Natural killer cell (primary cell): ENCODE measurements at regions not wholly inside any gene's neighbourhood (a gene's known extent, or its start where the extent isn't known, plus 50 kb on each side); places are given as distances from the start of the nearest gene placed in this dataset.

ENCODE experiments used
- ATAC-seq, 3 donors: fragments of 150-1000 bp in 2 of 3; fragments of 200-7000 bp in 1 of 3; cut with Tn5 transposase; 1 replicate in 1 of 3; 2 replicates in 2 of 3; pipeline ENCODE4 v1.10.0; 2021; ENCODE audit warnings: mild to moderate bottlenecking in 2 of 3, moderate library complexity in 2 of 3
- DNase-seq, 2 donors: peaks; one replicate each; pipeline versions ENCODE4 v3.0.0 to v3.0.0-alpha.2; 2013 to 2021; ENCODE audit warnings: mixed read lengths in 1 of 2
- H3K27ac ChIP-seq: one replicate; pipeline ENCODE4 v1.5.1; 2013; ENCODE audit warnings: mild to moderate bottlenecking, low read length
- H3K27me3 ChIP-seq: one replicate; pipeline ENCODE4 v1.6.1; 2013; ENCODE audit warnings: low read length; ENCODE audit not compliant: control insufficient read depth, insufficient read depth
- H3K36me3 ChIP-seq: one replicate; pipeline ENCODE4 v1.6.1; 2013; ENCODE audit warnings: low read length; ENCODE audit not compliant: control insufficient read depth, insufficient read depth
- H3K4me1 ChIP-seq: one replicate; pipeline ENCODE4 v1.6.1; 2013; ENCODE audit warnings: low read length; ENCODE audit not compliant: control insufficient read depth, insufficient read depth
- H3K4me3 ChIP-seq: one replicate; pipeline ENCODE4 v1.5.1; 2013; ENCODE audit warnings: low read length
- H3K9me3 ChIP-seq: one replicate; pipeline ENCODE4 v1.6.1; 2013; ENCODE audit warnings: low read length; ENCODE audit not compliant: control insufficient read depth, insufficient read depth
- H3K27ac Mint-ChIP-seq, 2 donors: one replicate each; pipeline ENCODE4 v1.8.0; 2022; ENCODE audit warnings: mild to moderate bottlenecking in 2 of 2, mixed read lengths in 2 of 2, moderate library complexity in 1 of 2
- H3K27me3 Mint-ChIP-seq, 2 donors: one replicate each; pipeline ENCODE4 v1.8.0; 2022; ENCODE audit warnings: low read depth in 2 of 2, mixed read lengths in 2 of 2
- H3K36me3 Mint-ChIP-seq: one replicate; pipeline ENCODE4 v1.8.0; 2022; ENCODE audit warnings: mixed read lengths
- H3K4me1 Mint-ChIP-seq, 2 donors: one replicate each; pipeline ENCODE4 v1.8.0; 2022; ENCODE audit warnings: mixed read lengths in 2 of 2
- H3K4me3 Mint-ChIP-seq: one replicate; pipeline ENCODE4 v1.8.0; 2022; ENCODE audit warnings: mild to moderate bottlenecking, moderate library complexity, mixed read lengths
- H3K9me3 Mint-ChIP-seq, 2 donors: one replicate each; pipeline ENCODE4 v1.8.0; 2022; ENCODE audit warnings: mixed read lengths in 2 of 2
- WGBS: methylation state at CpG from one replicate; pipeline ENCODE4 v1.1.7; 2013; ENCODE audit warnings: missing lambda C conversion rate; ENCODE audit not compliant: insufficient coverage; 5-methylcytosine and 5-hydroxymethylcytosine counted together
- intact Hi-C: fragments of 100-400 bp; cut with micrococcal nuclease; formaldehyde crosslinking; loops from one replicate; pipeline ENCODE4 v1.14.2; 2022
- TF ChIP-seq, protein P1 (sequence below): fragments of 200-600 bp; IDR thresholded peaks from one replicate; pipeline ENCODE4 v1.8.0; 2022; ENCODE audit warnings: antibody characterized with exemption

DNA sequence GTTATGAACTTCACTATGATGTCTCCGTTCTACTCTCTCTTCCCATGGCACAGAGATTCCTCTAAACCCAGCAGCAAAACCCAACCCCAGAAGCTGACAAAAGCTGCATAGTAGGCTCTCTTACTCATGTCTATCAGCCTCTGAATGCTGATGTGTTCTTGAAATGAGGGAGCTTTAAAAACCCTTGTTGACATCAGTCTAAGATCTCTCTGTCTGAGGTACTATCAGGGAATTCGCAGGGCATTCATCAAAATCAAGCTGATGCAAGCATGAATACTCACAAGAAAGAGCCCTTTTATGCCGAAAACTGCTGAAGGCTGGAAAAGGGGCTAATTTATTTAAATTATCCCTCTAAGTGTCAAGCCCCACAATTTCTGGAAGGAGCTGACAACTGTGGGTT, 710.6 kb upstream of the FANCL start:
- WGBS = 78% methylated on average over 3 of the region's 3 CpGs

DNA sequence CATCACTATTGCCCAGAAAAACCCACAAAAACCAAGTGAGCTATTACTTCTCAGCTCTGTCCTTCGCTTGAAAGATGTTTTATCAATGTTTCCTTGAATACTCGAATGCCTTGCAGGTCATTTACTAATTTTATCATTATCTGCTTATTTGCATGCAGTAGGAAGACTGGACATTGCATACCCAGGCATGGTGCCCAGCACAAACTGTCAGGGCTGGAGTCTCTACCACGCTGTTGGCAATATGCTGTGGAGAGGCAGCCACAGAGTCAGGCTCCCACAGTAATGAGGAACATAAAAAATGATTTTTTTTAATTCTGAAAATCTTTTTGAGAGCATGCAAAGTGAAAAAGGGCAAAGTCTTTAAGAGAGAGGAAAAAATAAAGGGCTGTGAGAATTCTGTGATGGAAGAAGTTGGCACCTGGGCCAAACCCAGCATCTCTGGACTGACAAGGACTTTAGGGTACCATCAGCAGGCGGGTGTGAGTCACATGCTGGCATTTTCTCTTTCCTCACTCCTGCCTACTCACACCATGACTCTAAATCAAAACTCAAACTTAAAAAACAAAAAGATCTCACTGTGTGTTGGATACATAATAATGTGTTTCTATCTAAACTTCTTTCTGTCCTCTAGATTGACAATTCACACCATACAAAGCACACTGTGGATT, 709.8 kb upstream of the FANCL start:
- peaks cover 0 to under 1% of the 10 kb centered on the region in 2 donors for H3K9me3 Mint-ChIP-seq
- H3K27ac Mint-ChIP-seq = no peak overlapping the region
- H3K27me3 Mint-ChIP-seq = no peaks in the 10 kb centered on the region
- Histone ChIP-seq H3K4me1 (no peaks in the 10 kb centered on the region), H3K36me3 (no peaks in the 10 kb centered on the region), H3K27me3 (no peaks in the 10 kb centered on the region), H3K9me3 (no peaks in the 10 kb centered on the region), H3K4me3 (no peak overlapping the region), H3K27ac (no peak overlapping the region)
- WGBS = 85% methylated on average over 4 of the region's 4 CpGs
- H3K4me1 Mint-ChIP-seq = no peaks in the 10 kb centered on the region
- ATAC-seq (no peak), DNase-seq (no peak)
- TF ChIP-seq, protein P1, sequence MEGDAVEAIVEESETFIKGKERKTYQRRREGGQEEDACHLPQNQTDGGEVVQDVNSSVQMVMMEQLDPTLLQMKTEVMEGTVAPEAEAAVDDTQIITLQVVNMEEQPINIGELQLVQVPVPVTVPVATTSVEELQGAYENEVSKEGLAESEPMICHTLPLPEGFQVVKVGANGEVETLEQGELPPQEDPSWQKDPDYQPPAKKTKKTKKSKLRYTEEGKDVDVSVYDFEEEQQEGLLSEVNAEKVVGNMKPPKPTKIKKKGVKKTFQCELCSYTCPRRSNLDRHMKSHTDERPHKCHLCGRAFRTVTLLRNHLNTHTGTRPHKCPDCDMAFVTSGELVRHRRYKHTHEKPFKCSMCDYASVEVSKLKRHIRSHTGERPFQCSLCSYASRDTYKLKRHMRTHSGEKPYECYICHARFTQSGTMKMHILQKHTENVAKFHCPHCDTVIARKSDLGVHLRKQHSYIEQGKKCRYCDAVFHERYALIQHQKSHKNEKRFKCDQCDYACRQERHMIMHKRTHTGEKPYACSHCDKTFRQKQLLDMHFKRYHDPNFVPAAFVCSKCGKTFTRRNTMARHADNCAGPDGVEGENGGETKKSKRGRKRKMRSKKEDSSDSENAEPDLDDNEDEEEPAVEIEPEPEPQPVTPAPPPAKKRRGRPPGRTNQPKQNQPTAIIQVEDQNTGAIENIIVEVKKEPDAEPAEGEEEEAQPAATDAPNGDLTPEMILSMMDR = no peak
- intact Hi-C loops = no loop called here
- H3K36me3 Mint-ChIP-seq = no peaks in the 10 kb centered on the region
- no peak overlapping the region for H3K4me3 Mint-ChIP-seq

More for the DNA sequence above, 710.6 kb upstream of the FANCL start:
- H3K36me3 ChIP-seq = no peaks in the 10 kb centered on the region
- Mint-ChIP-seq H3K9me3 (no peaks in the 10 kb centered on the region), H3K4me3 (no peak overlapping the region), H3K27ac (no peak overlapping the region), H3K36me3 (no peaks in the 10 kb centered on the region), H3K27me3 (peaks cover 0 to 3% of the 10 kb centered on the region in 2 donors), H3K4me1 (no peaks in the 10 kb centered on the region)
- no peaks in the 10 kb centered on the region for H3K4me1 ChIP-seq
- no peaks in the 10 kb centered on the region for H3K27me3 ChIP-seq
- ATAC-seq (no peak), DNase-seq (no peak)
- TF ChIP-seq, protein P1 = no peak
- no peaks in the 10 kb centered on the region for H3K9me3 ChIP-seq
- intact Hi-C loops = no loop called here
- H3K27ac ChIP-seq = no peak overlapping the region
- no peak overlapping the region for H3K4me3 ChIP-seq

DNA sequence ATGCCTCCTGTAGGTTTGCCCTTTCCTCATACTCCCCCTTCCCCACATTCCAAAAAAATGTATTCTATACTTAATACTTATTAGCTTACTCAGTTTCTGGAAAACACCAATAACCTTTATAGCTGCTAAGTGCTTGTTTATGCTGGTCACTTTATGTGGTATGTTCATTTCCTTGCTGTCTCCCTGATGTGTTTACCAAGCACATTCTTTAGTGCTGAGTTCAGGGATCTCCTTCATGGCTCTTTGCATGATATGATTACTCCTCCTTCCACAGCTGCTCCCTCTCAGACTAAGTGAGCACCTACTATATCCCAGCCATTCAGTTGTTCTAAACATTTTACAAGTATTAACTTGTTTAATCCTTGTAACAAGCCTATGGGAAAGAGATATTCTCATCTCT, 698.3 kb upstream of the FANCL start:
- Histone ChIP-seq H3K27me3 (no peaks in the 10 kb centered on the region), H3K4me3 (no peak overlapping the region), H3K9me3 (no peaks in the 10 kb centered on the region), H3K36me3 (no peaks in the 10 kb centered on the region), H3K4me1 (no peaks in the 10 kb centered on the region), H3K27ac (no peak overlapping the region)
- Mint-ChIP-seq H3K9me3 (peaks cover 2 to 4% of the 10 kb centered on the region in 2 donors), H3K27ac (no peak overlapping the region), H3K36me3 (no peaks in the 10 kb centered on the region), H3K27me3 (no peaks in the 10 kb centered on the region), H3K4me1 (no peaks in the 10 kb centered on the region), H3K4me3 (no peak overlapping the region)
- DNase-seq = no peak
- TF ChIP-seq, protein P1 = no peak
- no peak for ATAC-seq
- intact Hi-C loops = no loop called here

DNA sequence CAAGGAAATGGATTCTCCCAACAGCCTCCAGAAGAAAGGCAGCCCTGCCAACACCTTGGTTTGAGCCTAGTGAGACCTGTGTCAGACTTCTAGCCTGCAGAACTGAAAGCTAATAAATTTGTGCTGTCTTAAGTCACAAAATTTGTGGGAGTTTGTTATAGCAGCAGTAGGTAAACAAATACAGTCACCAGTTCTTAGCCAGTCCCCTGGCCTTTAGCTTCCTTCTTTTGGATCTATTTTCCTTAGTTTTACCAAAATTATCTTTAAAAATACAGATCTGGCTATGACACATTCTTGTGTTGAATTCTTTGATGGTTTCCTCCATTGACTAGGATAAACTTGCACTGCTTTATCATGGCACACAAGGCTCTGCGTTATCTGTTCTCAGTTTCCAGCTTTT, 697.9 kb upstream of the FANCL start:
- no peak for DNase-seq
- H3K9me3 Mint-ChIP-seq = peaks cover 2 to 4% of the 10 kb centered on the region in 2 donors
- no peaks in the 10 kb centered on the region for H3K27me3 ChIP-seq
- no peaks in the 10 kb centered on the region for H3K27me3 Mint-ChIP-seq
- no peaks in the 10 kb centered on the region for H3K9me3 ChIP-seq
- no peak overlapping the region for H3K4me3 Mint-ChIP-seq
- H3K27ac Mint-ChIP-seq = no peak overlapping the region
- ATAC-seq = no peak
- H3K36me3 ChIP-seq = no peaks in the 10 kb centered on the region
- no peaks in the 10 kb centered on the region for H3K4me1 Mint-ChIP-seq
- H3K36me3 Mint-ChIP-seq = no peaks in the 10 kb centered on the region
- H3K27ac ChIP-seq = no peak overlapping the region
- intact Hi-C loops = no loop called here
- 85% methylated on average over 1 of the region's 1 CpG for WGBS
- no peak overlapping the region for H3K4me3 ChIP-seq
- no peaks in the 10 kb centered on the region for H3K4me1 ChIP-seq
- TF ChIP-seq, protein P1 = no peak
